RWPE2 (cell line): ENCODE measurements at regions not wholly inside any gene's neighbourhood (a gene's known extent, or its start where the extent isn't known, plus 50 kb on each side); places are given as distances from the start of the nearest gene placed in this dataset.

ENCODE experiments used
- ATAC-seq: fragments of 200-7000 bp; cut with Tn5 transposase; 3 replicates; pipeline ENCODE4 v1.9.1; 2021; ENCODE audit warnings: low read depth
- DNase-seq: peaks from one replicate; pipeline ENCODE4 v3.0.0-alpha.2; 2020; ENCODE audit warnings: low spot score
- H3K27ac ChIP-seq: fragments of 450-650 bp; 2 replicates; pipeline ENCODE4 v1.5.1; 2017; ENCODE audit warnings: mild to moderate bottlenecking; ENCODE audit not compliant: poor library complexity, severe bottlenecking
- H3K27me3 ChIP-seq: fragments of 250-450 bp; sonication (Bioruptor Pico); 2 replicates; pipeline ENCODE4 v1.5.1; 2021; ENCODE audit warnings: mild to moderate bottlenecking, moderate library complexity; ENCODE audit not compliant: insufficient read depth, poor library complexity, severe bottlenecking
- H3K36me3 ChIP-seq: fragments of 250-450 bp; sonication (Bioruptor Pico); 2 replicates; pipeline ENCODE4 v1.5.1; 2020; ENCODE audit warnings: low read depth, mild to moderate bottlenecking, moderate library complexity
- H3K4me1 ChIP-seq: fragments of 250-450 bp; sonication (Bioruptor Pico); 2 replicates; pipeline ENCODE4 v1.5.1; 2021; ENCODE audit warnings: mild to moderate bottlenecking, moderate library complexity; ENCODE audit not compliant: insufficient read depth, poor library complexity, severe bottlenecking
- H3K4me3 ChIP-seq: fragments of 250-450 bp; sonication (Bioruptor Pico); 2 replicates; pipeline ENCODE4 v1.5.1; 2021; ENCODE audit warnings: mild to moderate bottlenecking, moderate library complexity; ENCODE audit not compliant: severe bottlenecking
- H3K9me3 ChIP-seq: fragments of 250-450 bp; sonication (Bioruptor Pico); 2 replicates; pipeline ENCODE4 v1.5.1; 2021; ENCODE audit warnings: mild to moderate bottlenecking, moderate library complexity; ENCODE audit not compliant: severe bottlenecking
- TF ChIP-seq, protein P1 (sequence below): fragments of 450-650 bp; IDR thresholded peaks from one replicate; pipeline ENCODE4 v1.5.1; 2017; ENCODE audit warnings: mild to moderate bottlenecking, moderate library complexity; ENCODE audit not compliant: poor library complexity, severe bottlenecking

DNA sequence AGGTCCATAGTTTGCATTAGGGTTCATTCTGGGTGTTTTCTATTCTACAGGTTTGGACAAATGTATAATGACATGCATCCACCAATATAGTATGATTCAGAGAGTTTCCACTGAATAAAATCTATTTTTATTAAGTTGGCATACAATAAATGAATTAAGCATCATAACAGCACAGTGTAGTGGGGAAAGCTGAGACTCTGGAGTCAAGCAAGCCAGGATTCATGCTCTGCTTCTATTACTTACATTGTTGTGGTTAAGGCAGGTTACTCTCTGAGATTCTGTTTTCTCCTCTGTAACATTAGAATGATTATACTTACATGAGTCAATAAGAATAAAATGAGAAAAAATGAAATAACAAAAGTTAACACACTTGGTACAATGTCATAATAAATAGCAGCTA, 131.3 kb downstream of the SLC30A10 start:
- no peaks in the 10 kb centered on the region for H3K36me3 ChIP-seq
- no peak for ATAC-seq
- no peaks in the 10 kb centered on the region for H3K27me3 ChIP-seq
- peaks cover 5% of the 10 kb centered on the region for H3K4me1 ChIP-seq
- H3K4me3 ChIP-seq, result no peak overlapping the region
- TF ChIP-seq, protein P1, sequence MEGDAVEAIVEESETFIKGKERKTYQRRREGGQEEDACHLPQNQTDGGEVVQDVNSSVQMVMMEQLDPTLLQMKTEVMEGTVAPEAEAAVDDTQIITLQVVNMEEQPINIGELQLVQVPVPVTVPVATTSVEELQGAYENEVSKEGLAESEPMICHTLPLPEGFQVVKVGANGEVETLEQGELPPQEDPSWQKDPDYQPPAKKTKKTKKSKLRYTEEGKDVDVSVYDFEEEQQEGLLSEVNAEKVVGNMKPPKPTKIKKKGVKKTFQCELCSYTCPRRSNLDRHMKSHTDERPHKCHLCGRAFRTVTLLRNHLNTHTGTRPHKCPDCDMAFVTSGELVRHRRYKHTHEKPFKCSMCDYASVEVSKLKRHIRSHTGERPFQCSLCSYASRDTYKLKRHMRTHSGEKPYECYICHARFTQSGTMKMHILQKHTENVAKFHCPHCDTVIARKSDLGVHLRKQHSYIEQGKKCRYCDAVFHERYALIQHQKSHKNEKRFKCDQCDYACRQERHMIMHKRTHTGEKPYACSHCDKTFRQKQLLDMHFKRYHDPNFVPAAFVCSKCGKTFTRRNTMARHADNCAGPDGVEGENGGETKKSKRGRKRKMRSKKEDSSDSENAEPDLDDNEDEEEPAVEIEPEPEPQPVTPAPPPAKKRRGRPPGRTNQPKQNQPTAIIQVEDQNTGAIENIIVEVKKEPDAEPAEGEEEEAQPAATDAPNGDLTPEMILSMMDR, result no peak
- H3K27ac ChIP-seq, result no peak overlapping the region
- H3K9me3 ChIP-seq, result no peaks in the 10 kb centered on the region
- DNase-seq, result no peak

DNA sequence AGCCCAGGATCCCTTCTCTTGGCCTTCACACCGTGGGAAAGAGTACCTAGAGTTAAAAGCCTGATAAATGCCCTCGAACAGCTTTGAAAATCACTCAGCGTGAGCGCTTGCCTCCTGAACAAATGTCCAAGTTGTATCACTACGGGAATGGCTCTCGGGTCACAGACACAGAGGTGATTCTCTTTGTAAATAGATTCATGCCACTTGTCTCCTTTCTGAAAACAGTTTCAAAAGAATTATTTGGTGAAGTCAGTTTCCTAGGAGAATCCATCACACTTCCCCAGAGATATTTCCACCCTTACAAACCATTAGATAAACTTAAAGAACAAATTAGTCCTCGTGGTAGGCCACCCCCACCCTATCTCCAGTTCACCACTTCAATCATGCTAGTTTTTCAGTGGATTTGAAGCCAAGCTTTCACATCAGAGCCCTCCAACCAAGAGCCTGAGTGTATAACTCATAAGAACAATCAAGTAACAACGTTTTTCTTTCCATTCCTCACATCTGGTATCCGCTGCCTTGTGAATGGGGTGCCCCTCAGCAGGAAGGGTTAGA, 132.9 kb downstream of the SLC30A10 start:
- Histone ChIP-seq H3K27ac (no peak overlapping the region), H3K4me1 (peaks cover 5% of the 10 kb centered on the region), H3K4me3 (no peak overlapping the region), H3K36me3 (no peaks in the 10 kb centered on the region), H3K27me3 (no peaks in the 10 kb centered on the region), H3K9me3 (no peaks in the 10 kb centered on the region)
- no peak for ATAC-seq
- TF ChIP-seq, protein P1, result no peak
- no peak for DNase-seq

DNA sequence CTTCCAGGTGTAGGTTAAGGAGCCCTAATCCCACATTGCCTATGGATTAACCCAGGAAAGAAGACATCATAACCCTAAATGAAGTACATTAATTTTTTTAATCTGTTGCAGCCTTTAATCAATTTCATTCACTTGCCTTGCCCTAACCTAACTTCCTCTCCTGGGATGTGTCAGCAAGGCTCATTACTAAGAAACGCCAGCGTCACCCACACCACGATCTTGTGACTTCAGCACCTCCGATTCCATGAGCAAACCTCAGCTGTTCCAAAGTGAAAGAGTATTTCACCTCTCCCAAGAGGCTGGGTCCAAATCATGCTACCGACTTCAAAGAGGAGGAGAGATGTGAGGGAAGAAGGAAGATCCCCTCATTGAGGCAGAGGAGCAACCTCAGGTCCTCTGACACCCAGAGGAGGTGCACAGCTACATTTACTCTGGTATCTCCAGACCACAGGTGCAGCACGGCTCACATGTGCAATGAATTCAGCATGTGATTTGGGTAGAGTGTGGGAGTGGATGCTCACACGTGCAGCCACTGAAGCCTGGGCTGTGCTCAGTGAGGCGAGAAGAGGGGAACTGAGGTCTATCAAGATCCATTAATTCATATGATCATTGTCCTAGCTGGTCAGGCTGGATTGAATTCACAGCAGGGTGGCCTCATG, 134.1 kb downstream of the SLC30A10 start:
- no peak overlapping the region for H3K4me3 ChIP-seq
- H3K36me3 ChIP-seq, result no peaks in the 10 kb centered on the region
- H3K4me1 ChIP-seq, result peaks cover 5% of the 10 kb centered on the region
- TF ChIP-seq, protein P1, result no peak
- H3K27me3 ChIP-seq, result no peaks in the 10 kb centered on the region
- H3K9me3 ChIP-seq, result no peaks in the 10 kb centered on the region
- H3K27ac ChIP-seq, result no peak overlapping the region
- ATAC-seq (no peak), DNase-seq (no peak)

DNA sequence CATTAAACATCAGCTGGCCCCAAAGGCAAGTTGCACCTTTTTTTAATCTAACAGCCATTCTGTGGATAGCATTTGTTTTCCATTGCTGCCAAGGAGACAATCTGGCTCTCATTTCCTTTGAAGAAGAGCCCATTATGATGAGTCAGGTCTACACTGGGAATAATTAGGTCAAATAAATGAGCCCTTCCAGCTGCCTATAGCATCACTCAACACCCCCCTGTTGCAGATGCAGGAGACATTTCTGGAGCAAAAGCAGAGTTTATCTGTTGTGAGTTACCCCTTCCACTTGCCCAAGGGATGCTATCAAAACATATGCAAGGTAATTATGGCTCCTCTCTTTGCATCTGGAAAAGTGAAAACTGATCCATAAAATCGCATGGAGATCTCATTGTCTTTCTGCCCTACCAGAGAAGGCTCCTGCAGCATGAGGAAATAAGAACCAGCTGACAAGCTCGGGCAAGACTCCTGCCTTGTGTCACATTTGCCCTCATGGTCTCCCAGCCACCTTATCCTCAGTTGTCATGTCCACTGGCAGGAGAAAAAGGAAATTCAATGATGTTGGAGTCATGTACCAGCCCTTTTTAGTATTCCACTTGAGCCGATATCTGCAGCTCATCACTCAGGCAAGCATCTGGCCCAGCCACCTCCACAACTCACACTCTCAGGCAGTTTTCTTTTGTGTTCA, 135.9 kb downstream of the SLC30A10 start:
- Histone ChIP-seq H3K36me3 (no peaks in the 10 kb centered on the region), H3K9me3 (no peaks in the 10 kb centered on the region), H3K4me3 (no peak overlapping the region), H3K27me3 (no peaks in the 10 kb centered on the region), H3K4me1 (no peaks in the 10 kb centered on the region), H3K27ac (no peak overlapping the region)
- TF ChIP-seq, protein P1, result no peak
- DNase-seq (no peak), ATAC-seq (no peak)

DNA sequence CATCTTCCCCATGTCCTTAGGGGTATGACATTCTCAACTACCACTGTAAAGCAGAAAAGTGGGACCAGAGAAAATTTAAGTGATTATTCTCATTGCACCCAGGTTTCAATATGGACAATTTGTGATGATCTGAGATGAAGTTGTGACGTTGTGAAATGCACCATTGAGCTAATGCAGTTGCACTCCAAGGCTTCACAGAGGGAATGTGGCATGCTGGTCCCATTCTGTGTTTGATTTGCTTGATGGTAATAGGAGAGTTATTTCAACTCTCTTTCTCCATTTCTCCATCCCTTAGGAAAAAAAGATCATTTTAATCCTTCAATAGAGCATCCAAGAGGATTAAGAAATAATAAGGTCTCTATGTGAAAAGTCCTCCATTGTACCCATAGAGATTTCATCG, 136.6 kb downstream of the SLC30A10 start:
- Histone ChIP-seq H3K36me3 (no peaks in the 10 kb centered on the region), H3K4me3 (no peak overlapping the region), H3K9me3 (no peaks in the 10 kb centered on the region), H3K27ac (no peak overlapping the region), H3K27me3 (no peaks in the 10 kb centered on the region), H3K4me1 (no peaks in the 10 kb centered on the region)
- TF ChIP-seq, protein P1, result no peak
- ATAC-seq, result no peak
- DNase-seq, result no peak
